C4-2B (cell line): ENCODE measurements at regions not wholly inside any gene's neighbourhood (a gene's known extent, or its start where the extent isn't known, plus 50 kb on each side); places are given as distances from the start of the nearest gene placed in this dataset.

Source experiments
- CTCF ChIP-seq: fragments of 450-650 bp; conservative IDR thresholded peaks from 2 replicates; pipeline ENCODE4 v1.5.1; 2017; ENCODE audit warnings: mild to moderate bottlenecking
- ZFX ChIP-seq: fragments of 450-650 bp; IDR thresholded peaks from 2 replicates; pipeline ENCODE4 v1.6.1; 2017

GRCh38 chr5:74334762-74335384 is 305.7 kb downstream of the ENC1 start:
- no peak for TF ChIP-seq CTCF
- no peak for TF ChIP-seq ZFX
